ENCODE measurements at regions not wholly inside any gene's neighbourhood (a gene's known extent, or its start where the extent isn't known, plus 50 kb on each side); places are given as distances from the start of the nearest gene placed in this dataset.
"Not testable (repeated sequence)": the region's sequence is repeated elsewhere in the genome, so short reads cannot be mapped to it uniquely, and the experiment has no call there.

DNA sequence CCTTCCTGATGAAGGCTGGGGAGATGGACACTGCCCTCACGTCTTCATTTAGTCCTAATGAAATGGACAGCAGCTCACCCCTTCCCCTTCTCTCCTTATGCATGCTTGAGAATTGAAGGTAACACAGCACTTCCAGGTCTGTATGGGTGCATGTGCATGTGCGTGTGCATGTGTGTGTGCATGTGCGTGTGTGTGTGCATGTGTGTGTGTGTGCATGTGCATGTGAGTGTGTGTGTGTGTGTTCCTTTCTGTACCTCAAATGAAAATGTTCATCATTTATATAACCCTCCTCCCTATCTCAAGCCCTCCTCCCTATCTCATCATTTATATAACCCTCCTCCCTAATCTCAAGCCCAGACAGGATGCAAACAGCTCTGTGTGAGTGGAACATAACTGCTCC, 444.8 kb downstream of the MAT2B start:
- no peak overlapping the region for H3K27ac ChIP-seq (ENCODE audit: low read length)
- no peaks in the 10 kb centered on the region for H3K4me1 ChIP-seq (ENCODE audit: control insufficient read depth in 1 of 2, insufficient read depth in 2 of 2, low read length in 2 of 2)
- no peaks in the 10 kb centered on the region for H3K9me3 ChIP-seq (ENCODE audit: control insufficient read depth in 1 of 2, low read length in 2 of 2)
- no peaks in the 10 kb centered on the region for H3K36me3 ChIP-seq (ENCODE audit: control insufficient read depth in 1 of 2, insufficient read depth in 2 of 2, low read length in 2 of 2)
- no peak overlapping the region for H3K4me3 ChIP-seq (ENCODE audit: low read depth in 1 of 2, low read length in 2 of 2)
- no peaks in the 10 kb centered on the region for H3K27me3 ChIP-seq (ENCODE audit: low read depth, low read length)

DNA sequence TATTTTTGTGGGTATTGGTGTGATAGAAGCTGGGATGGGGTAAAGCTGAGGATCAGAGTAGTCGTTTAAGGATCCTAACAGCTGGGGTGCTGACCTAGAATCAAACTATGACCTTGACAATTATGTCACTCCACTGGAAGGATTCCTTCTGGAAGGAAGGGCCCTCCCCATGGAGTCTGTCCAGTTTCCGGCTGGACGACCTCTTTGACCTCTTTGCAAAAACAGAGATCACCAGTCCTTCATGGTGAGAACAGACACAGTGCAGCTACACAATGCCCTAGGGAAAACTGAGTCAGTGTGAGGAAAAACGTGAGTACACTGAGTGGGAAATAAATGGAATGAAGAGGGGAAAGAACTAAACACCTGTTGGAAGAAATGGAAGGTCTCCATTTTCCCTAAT, 445.6 kb downstream of the MAT2B start:
- no peaks in the 10 kb centered on the region for H3K9me3 ChIP-seq (ENCODE audit: control insufficient read depth in 1 of 2, low read length in 2 of 2)
- H3K27me3 ChIP-seq (ENCODE audit: low read depth, low read length) = no peaks in the 10 kb centered on the region
- no peak overlapping the region for H3K27ac ChIP-seq (ENCODE audit: low read length)

DNA sequence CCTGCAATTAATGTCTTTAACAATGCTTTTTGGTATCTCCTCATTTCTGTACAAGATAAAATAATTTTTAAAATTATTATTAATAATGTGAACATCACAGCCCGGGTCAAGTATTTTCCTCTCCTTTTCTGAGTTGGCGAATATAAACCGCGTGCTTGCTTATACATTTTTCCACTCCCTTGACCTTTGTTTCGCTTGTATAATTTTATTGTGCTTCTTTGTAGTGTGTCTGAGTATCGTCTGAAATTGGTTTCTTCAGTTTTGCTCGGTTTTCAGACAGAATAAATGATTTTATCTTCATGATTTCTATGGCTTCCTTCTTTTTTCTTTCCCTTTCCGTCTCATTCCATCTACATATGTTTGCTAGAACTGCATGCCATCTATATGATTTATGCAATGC, 448.5 kb downstream of the MAT2B start:
- H3K9me3 ChIP-seq (ENCODE audit: control insufficient read depth in 1 of 2, low read length in 2 of 2) = no peaks in the 10 kb centered on the region
- H3K27ac ChIP-seq (ENCODE audit: low read length) = no peak overlapping the region
- no peak overlapping the region for H3K4me3 ChIP-seq (ENCODE audit: low read depth in 1 of 2, low read length in 2 of 2)
- H3K27me3 ChIP-seq (ENCODE audit: low read depth, low read length) = no peaks in the 10 kb centered on the region
- H3K36me3 ChIP-seq (ENCODE audit: control insufficient read depth in 1 of 2, insufficient read depth in 2 of 2, low read length in 2 of 2) = no peaks in the 10 kb centered on the region
- no peaks in the 10 kb centered on the region for H3K4me1 ChIP-seq (ENCODE audit: control insufficient read depth in 1 of 2, insufficient read depth in 2 of 2, low read length in 2 of 2)

More for the DNA sequence above, 445.6 kb downstream of the MAT2B start:
- Histone ChIP-seq H3K36me3 (ENCODE audit: control insufficient read depth in 1 of 2, insufficient read depth in 2 of 2, low read length in 2 of 2) (no peaks in the 10 kb centered on the region), H3K4me3 (ENCODE audit: low read depth in 1 of 2, low read length in 2 of 2) (no peak overlapping the region), H3K4me1 (ENCODE audit: control insufficient read depth in 1 of 2, insufficient read depth in 2 of 2, low read length in 2 of 2) (no peaks in the 10 kb centered on the region)

DNA sequence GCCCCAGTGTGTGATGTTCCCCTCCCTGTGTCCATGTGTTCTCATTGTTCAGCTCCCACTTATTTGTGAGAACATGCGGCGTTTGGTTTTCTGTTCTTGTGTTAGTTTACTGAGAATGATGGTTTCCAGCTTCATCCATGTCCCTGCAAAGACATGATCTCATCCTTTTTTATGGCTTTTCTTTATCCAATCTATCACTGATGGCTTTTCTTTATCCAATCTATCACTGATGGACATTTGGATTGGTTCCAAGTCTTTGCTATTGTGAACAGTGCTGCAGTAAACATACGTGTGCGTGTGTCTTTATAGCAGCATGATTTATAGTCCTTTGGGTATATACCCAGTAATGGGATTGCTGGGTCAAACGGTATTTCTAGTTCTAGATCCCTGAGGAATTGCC, 455.8 kb downstream of the MAT2B start:
- not testable (repeated sequence) for H3K4me1 ChIP-seq (ENCODE audit: control insufficient read depth in 1 of 2, insufficient read depth in 2 of 2, low read length in 2 of 2); H3K4me3 ChIP-seq (ENCODE audit: low read depth in 1 of 2, low read length in 2 of 2); H3K27me3 ChIP-seq (ENCODE audit: low read depth, low read length); H3K36me3 ChIP-seq (ENCODE audit: control insufficient read depth in 1 of 2, insufficient read depth in 2 of 2, low read length in 2 of 2); H3K9me3 ChIP-seq (ENCODE audit: control insufficient read depth in 1 of 2, low read length in 2 of 2); H3K27ac ChIP-seq (ENCODE audit: low read length)

DNA sequence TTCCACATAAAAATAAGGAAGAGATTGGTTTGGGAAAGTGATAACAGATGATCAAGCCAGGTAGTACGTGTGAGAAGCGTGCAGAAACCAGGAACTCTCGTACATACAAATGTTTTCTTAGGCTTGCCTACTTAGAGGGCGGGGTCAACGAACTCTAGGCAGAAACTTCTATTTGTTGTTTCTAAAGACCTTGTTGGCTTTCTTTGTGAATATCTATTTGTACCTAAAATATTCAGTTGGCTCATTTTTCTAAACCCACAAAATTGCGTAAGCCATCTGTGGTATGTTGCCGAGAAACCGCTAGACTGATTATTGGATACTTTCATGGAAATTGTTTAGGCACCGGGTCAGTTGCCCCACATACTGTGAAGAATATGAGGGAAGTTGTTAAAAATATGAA, 458.5 kb downstream of the MAT2B start:
- H3K4me3 ChIP-seq (ENCODE audit: low read depth in 1 of 2, low read length in 2 of 2) = no peak overlapping the region
- H3K36me3 ChIP-seq (ENCODE audit: control insufficient read depth in 1 of 2, insufficient read depth in 2 of 2, low read length in 2 of 2) = no peaks in the 10 kb centered on the region
- no peaks in the 10 kb centered on the region for H3K9me3 ChIP-seq (ENCODE audit: control insufficient read depth in 1 of 2, low read length in 2 of 2)
- no peak overlapping the region for H3K27ac ChIP-seq (ENCODE audit: low read length)
- H3K27me3 ChIP-seq (ENCODE audit: low read depth, low read length) = no peaks in the 10 kb centered on the region
- no peaks in the 10 kb centered on the region for H3K4me1 ChIP-seq (ENCODE audit: control insufficient read depth in 1 of 2, insufficient read depth in 2 of 2, low read length in 2 of 2)

DNA sequence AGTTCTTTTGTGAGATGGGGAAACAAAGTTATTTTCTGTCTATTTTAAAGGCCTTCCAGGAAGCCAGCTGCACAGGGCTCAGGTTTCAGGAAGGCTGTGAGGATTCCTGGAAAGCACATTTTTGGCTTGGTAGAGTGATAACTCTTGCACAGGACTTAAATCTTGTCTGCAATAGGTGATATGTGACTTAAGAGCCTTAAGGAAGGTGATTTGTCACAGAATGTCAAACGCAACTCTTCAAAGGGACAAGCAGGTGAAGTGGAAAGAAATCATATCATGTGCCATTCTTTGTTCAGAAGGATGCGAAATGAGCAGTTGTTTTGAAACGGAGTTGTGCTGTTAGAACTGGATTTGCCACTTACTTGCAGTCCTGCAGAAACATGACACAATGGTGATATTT, 459.3 kb downstream of the MAT2B start:
- no peaks in the 10 kb centered on the region for H3K36me3 ChIP-seq (ENCODE audit: control insufficient read depth in 1 of 2, insufficient read depth in 2 of 2, low read length in 2 of 2)
- no peaks in the 10 kb centered on the region for H3K27me3 ChIP-seq (ENCODE audit: low read depth, low read length)
- no peak overlapping the region for H3K4me3 ChIP-seq (ENCODE audit: low read depth in 1 of 2, low read length in 2 of 2)
- H3K4me1 ChIP-seq (ENCODE audit: control insufficient read depth in 1 of 2, insufficient read depth in 2 of 2, low read length in 2 of 2) = no peaks in the 10 kb centered on the region
- no peaks in the 10 kb centered on the region for H3K9me3 ChIP-seq (ENCODE audit: control insufficient read depth in 1 of 2, low read length in 2 of 2)
- no peak overlapping the region for H3K27ac ChIP-seq (ENCODE audit: low read length)

DNA sequence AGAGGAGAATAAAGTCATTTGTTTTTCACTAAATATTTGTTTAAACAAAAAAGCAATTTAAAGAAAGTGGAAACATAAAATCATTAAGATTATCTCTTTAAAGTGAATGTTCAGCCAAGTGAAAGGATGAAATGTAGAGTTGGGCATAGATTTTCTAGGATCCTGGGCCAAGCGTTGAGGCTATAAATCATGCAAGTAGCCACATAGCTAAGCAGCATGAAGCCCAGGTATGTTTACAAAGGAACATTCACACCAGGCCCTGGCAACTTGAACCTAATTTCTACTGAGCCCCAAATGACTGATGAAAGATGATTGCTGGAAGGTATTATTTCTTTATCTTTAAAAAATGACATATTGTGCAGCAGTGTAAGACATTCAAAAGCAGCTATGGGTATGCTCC, 461.8 kb downstream of the MAT2B start:
- Histone ChIP-seq H3K9me3 (ENCODE audit: control insufficient read depth in 1 of 2, low read length in 2 of 2) (no peaks in the 10 kb centered on the region), H3K27me3 (ENCODE audit: low read depth, low read length) (no peaks in the 10 kb centered on the region), H3K36me3 (ENCODE audit: control insufficient read depth in 1 of 2, insufficient read depth in 2 of 2, low read length in 2 of 2) (no peaks in the 10 kb centered on the region), H3K4me3 (ENCODE audit: low read depth in 1 of 2, low read length in 2 of 2) (no peak overlapping the region), H3K27ac (ENCODE audit: low read length) (no peak overlapping the region), H3K4me1 (ENCODE audit: control insufficient read depth in 1 of 2, insufficient read depth in 2 of 2, low read length in 2 of 2) (no peaks in the 10 kb centered on the region)

DNA sequence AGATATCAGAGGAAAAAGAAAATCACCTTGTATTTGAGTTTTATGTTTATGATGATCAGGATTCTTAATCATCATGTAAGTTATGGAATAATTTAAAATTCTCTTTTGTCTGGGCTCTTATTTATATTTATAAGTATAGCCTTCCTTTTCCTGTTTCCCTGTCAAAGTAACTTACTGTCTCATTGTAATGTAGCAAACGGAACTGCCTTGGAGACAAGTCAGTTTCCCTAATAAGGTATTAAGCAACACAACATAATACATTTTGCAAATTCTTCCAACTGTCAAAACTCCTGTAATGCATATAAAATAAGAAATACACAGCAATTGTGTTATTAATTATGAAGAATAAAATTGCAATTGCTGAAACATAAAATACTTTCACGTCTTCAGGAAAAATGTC, 463.2 kb downstream of the MAT2B start:
- no peaks in the 10 kb centered on the region for H3K27me3 ChIP-seq (ENCODE audit: low read depth, low read length)
- no peaks in the 10 kb centered on the region for H3K9me3 ChIP-seq (ENCODE audit: control insufficient read depth in 1 of 2, low read length in 2 of 2)
- no peak overlapping the region for H3K4me3 ChIP-seq (ENCODE audit: low read depth in 1 of 2, low read length in 2 of 2)
- H3K27ac ChIP-seq (ENCODE audit: low read length) = no peak overlapping the region
- H3K36me3 ChIP-seq (ENCODE audit: control insufficient read depth in 1 of 2, insufficient read depth in 2 of 2, low read length in 2 of 2) = no peaks in the 10 kb centered on the region
- H3K4me1 ChIP-seq (ENCODE audit: control insufficient read depth in 1 of 2, insufficient read depth in 2 of 2, low read length in 2 of 2) = no peaks in the 10 kb centered on the region

DNA sequence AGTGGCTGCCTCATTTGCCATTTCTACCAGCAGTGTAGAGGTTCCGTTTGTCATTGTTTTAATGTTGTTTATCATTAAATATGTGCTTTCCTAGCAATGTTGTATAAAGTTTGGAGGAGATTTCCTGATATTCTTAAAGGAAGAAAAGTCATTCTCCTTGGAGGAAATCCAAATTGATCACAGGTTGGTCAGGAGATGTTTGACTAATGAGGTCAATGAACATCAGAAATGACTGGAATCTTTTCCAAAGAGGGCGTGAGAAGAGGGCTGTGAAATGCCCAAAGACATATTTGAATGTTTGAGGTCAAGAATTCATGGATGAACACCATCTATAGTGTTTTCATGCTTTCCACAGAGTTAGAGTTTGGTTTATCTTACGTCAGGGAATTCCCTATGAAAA, 471.3 kb downstream of the MAT2B start:
- Histone ChIP-seq H3K4me1 (ENCODE audit: control insufficient read depth in 1 of 2, insufficient read depth in 2 of 2, low read length in 2 of 2) (no peaks in the 10 kb centered on the region), H3K9me3 (ENCODE audit: control insufficient read depth in 1 of 2, low read length in 2 of 2) (peaks cover 0 to 3% of the 10 kb centered on the region in 2 donors), H3K4me3 (ENCODE audit: low read depth in 1 of 2, low read length in 2 of 2) (no peak overlapping the region), H3K27ac (ENCODE audit: low read length) (no peak overlapping the region), H3K36me3 (ENCODE audit: control insufficient read depth in 1 of 2, insufficient read depth in 2 of 2, low read length in 2 of 2) (no peaks in the 10 kb centered on the region), H3K27me3 (ENCODE audit: low read depth, low read length) (no peaks in the 10 kb centered on the region)

DNA sequence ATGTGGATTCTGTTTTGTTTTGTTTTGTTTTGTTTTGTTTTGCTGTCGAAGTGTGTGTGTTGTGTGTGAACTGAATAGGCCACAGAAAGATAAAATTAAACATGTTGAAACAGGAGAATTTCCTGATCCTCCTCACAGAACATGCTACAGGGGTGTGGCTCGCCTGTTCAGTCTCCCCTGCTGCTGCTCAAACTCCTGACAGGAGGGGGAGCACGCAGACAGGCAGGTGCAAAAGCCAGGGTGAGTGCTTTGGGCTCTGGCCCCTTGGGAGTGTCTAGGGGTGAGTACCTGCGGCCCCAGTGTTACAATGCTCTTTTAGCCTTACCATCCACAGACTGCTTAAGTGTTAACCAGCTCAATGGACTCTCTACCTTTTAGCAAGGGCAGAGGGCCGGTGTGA, 473.5 kb downstream of the MAT2B start:
- no peaks in the 10 kb centered on the region for H3K27me3 ChIP-seq (ENCODE audit: low read depth, low read length)
- no peaks in the 10 kb centered on the region for H3K4me1 ChIP-seq (ENCODE audit: control insufficient read depth in 1 of 2, insufficient read depth in 2 of 2, low read length in 2 of 2)
- H3K4me3 ChIP-seq (ENCODE audit: low read depth in 1 of 2, low read length in 2 of 2) = no peak overlapping the region
- H3K9me3 ChIP-seq (ENCODE audit: control insufficient read depth in 1 of 2, low read length in 2 of 2) = peaks cover 0 to 3% of the 10 kb centered on the region in 2 donors
- H3K36me3 ChIP-seq (ENCODE audit: control insufficient read depth in 1 of 2, insufficient read depth in 2 of 2, low read length in 2 of 2) = no peaks in the 10 kb centered on the region
- H3K27ac ChIP-seq (ENCODE audit: low read length) = no peak overlapping the region

DNA sequence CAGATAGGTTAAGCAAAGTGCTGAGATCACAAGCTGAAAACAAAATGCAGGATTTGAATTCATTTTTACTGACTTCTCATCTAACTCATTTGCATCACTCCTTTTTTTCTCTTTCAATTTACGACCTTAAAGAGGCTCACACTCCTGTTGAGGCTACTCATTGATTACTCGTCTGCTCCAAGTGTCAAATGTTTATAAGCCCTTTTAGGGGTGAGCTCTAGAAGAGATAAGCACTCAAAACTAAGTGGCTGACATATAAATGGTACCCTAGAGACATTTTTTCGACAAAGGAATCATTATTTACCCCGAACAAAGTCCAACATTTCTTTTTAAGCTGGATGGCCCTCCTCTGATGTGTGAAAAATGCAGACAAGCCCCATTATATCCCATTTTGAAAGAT, 483.1 kb downstream of the MAT2B start:
- H3K4me1 ChIP-seq (ENCODE audit: control insufficient read depth in 1 of 2, insufficient read depth in 2 of 2, low read length in 2 of 2) = no peaks in the 10 kb centered on the region
- no peaks in the 10 kb centered on the region for H3K36me3 ChIP-seq (ENCODE audit: control insufficient read depth in 1 of 2, insufficient read depth in 2 of 2, low read length in 2 of 2)
- H3K9me3 ChIP-seq (ENCODE audit: control insufficient read depth in 1 of 2, low read length in 2 of 2) = no peaks in the 10 kb centered on the region
- H3K4me3 ChIP-seq (ENCODE audit: low read depth in 1 of 2, low read length in 2 of 2) = no peak overlapping the region
- no peaks in the 10 kb centered on the region for H3K27me3 ChIP-seq (ENCODE audit: low read depth, low read length)
- H3K27ac ChIP-seq (ENCODE audit: low read length) = no peak overlapping the region

DNA sequence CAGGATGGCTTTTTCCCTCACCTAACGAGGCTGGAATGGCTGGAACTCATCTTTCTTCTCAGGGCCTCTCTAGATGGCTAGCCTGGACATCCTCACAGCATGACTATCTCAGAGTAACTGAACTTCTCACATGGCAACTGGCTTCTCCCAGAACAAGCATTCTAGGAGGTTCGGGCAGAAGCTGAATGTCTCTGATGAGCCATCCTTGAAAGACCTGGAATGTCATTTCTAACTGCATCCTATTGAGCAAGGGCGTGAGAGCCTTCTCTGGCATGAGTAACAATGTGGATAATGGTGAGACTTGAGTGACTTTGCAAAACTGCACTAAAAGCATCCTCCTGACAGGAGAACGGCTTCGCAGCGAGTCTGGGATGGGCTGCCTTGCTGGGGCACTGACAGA, 487.7 kb downstream of the MAT2B start:
- H3K36me3 ChIP-seq (ENCODE audit: control insufficient read depth in 1 of 2, insufficient read depth in 2 of 2, low read length in 2 of 2) = no peaks in the 10 kb centered on the region
- no peaks in the 10 kb centered on the region for H3K9me3 ChIP-seq (ENCODE audit: control insufficient read depth in 1 of 2, low read length in 2 of 2)
- no peaks in the 10 kb centered on the region for H3K4me1 ChIP-seq (ENCODE audit: control insufficient read depth in 1 of 2, insufficient read depth in 2 of 2, low read length in 2 of 2)
- no peak overlapping the region for H3K27ac ChIP-seq (ENCODE audit: low read length)
- H3K4me3 ChIP-seq (ENCODE audit: low read depth in 1 of 2, low read length in 2 of 2) = no peak overlapping the region
- no peaks in the 10 kb centered on the region for H3K27me3 ChIP-seq (ENCODE audit: low read depth, low read length)

All from muscle layer of duodenum (tissue), 2 donors.